ENCODE measurements at regions not wholly inside any gene's neighbourhood (a gene's known extent, or its start where the extent isn't known, plus 50 kb on each side); places are given as distances from the start of the nearest gene placed in this dataset.

DNA sequence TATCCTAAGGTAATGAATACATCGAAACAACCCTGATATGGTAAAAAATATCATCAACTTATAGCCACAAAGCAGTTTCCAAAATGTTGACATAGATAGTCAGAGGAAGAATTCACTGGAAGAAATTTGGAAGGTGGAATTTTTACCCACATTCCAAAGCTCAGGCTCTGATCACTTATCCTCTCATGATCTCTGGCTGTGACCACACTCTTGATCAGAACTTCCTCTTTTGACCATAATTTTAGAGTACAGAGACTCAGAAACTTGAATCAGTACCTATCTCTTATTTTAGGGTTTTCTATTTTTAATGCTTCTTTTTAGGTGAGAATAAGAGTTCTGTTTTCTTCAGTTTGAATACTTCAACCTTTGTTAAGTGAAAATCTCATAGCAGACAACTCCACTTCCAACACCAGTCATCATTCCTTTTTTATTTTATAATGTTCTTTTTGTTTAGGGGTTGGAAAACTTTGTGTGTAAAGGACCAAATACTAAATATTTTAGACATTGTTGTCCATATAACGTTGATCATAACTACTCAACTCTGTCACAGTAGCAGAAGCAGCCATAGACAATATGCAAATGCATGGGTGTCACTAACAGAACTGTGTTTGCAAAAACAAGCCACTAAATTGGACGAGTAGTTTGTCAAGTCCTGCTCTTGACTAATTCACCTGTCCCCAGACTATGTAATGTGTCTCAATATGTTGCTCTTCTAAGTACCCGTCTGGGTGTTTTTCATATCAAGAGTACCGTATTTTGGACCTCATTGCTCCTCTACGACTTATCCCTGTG lies 891.6 kb upstream of the CRIM1 start:
- H3K36me3 ChIP-seq (ENCODE audit: insufficient read depth, low read length) = no peaks in the 10 kb centered on the region
- H3K27ac ChIP-seq (ENCODE audit: low read length) = no peak overlapping the region
- H3K9me3 ChIP-seq (ENCODE audit: low read length) = no peaks in the 10 kb centered on the region
- H2AFZ ChIP-seq (ENCODE audit: low read depth, low read length) = no peak overlapping the region
- TF ChIP-seq EZH2 (IDR thresholded peaks at IDR 0.05; ENCODE audit: borderline replicate concordance, insufficient read depth, low read length, poor library complexity, severe bottlenecking) (no peak), EP300 (conservative IDR thresholded peaks at IDR 0.05; ENCODE audit: poor library complexity, severe bottlenecking) (no peak), TAF1 (IDR thresholded peaks at IDR 0.05; ENCODE audit: low read depth) (no peak), SMC3 (conservative IDR thresholded peaks at IDR 0.05; ENCODE audit: poor library complexity) (no peak), MXI1 (conservative IDR thresholded peaks at IDR 0.05; ENCODE audit: poor library complexity, severe bottlenecking) (no peak), RAD21 (conservative IDR thresholded peaks at IDR 0.05) (no peak), POLR2AphosphoS5 (IDR thresholded peaks at IDR 0.05) (no peak)
- TF ChIP-seq, protein P1, sequence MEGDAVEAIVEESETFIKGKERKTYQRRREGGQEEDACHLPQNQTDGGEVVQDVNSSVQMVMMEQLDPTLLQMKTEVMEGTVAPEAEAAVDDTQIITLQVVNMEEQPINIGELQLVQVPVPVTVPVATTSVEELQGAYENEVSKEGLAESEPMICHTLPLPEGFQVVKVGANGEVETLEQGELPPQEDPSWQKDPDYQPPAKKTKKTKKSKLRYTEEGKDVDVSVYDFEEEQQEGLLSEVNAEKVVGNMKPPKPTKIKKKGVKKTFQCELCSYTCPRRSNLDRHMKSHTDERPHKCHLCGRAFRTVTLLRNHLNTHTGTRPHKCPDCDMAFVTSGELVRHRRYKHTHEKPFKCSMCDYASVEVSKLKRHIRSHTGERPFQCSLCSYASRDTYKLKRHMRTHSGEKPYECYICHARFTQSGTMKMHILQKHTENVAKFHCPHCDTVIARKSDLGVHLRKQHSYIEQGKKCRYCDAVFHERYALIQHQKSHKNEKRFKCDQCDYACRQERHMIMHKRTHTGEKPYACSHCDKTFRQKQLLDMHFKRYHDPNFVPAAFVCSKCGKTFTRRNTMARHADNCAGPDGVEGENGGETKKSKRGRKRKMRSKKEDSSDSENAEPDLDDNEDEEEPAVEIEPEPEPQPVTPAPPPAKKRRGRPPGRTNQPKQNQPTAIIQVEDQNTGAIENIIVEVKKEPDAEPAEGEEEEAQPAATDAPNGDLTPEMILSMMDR (IDR thresholded peaks at IDR 0.05; ENCODE audit: poor library complexity, severe bottlenecking) = no peak
- TF ChIP-seq, protein P2, sequence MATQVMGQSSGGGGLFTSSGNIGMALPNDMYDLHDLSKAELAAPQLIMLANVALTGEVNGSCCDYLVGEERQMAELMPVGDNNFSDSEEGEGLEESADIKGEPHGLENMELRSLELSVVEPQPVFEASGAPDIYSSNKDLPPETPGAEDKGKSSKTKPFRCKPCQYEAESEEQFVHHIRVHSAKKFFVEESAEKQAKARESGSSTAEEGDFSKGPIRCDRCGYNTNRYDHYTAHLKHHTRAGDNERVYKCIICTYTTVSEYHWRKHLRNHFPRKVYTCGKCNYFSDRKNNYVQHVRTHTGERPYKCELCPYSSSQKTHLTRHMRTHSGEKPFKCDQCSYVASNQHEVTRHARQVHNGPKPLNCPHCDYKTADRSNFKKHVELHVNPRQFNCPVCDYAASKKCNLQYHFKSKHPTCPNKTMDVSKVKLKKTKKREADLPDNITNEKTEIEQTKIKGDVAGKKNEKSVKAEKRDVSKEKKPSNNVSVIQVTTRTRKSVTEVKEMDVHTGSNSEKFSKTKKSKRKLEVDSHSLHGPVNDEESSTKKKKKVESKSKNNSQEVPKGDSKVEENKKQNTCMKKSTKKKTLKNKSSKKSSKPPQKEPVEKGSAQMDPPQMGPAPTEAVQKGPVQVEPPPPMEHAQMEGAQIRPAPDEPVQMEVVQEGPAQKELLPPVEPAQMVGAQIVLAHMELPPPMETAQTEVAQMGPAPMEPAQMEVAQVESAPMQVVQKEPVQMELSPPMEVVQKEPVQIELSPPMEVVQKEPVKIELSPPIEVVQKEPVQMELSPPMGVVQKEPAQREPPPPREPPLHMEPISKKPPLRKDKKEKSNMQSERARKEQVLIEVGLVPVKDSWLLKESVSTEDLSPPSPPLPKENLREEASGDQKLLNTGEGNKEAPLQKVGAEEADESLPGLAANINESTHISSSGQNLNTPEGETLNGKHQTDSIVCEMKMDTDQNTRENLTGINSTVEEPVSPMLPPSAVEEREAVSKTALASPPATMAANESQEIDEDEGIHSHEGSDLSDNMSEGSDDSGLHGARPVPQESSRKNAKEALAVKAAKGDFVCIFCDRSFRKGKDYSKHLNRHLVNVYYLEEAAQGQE (IDR thresholded peaks at IDR 0.05; ENCODE audit: borderline replicate concordance) = no peak
- H3K9me2 ChIP-seq (ENCODE audit: insufficient read depth, low read length) = no peaks in the 10 kb centered on the region
- H3F3A ChIP-seq (ENCODE audit: insufficient read depth, low read length, poor library complexity, severe bottlenecking) = no peaks in the 10 kb centered on the region
- H4K20me1 ChIP-seq (ENCODE audit: insufficient read depth) = no peaks in the 10 kb centered on the region
- no peak overlapping the region for H3K4me2 ChIP-seq (ENCODE audit: low read length)
- no peaks in the 10 kb centered on the region for H3K79me2 ChIP-seq (replicated peaks; ENCODE audit: insufficient read depth, low read length)
- no peak overlapping the region for H3K4me3 ChIP-seq (ENCODE audit: low read length)
- H3K9ac ChIP-seq (ENCODE audit: low read length) = no peak overlapping the region
- H3K27me3 ChIP-seq (ENCODE audit: insufficient read depth, low read depth, low read length) = peaks cover 71% of the 10 kb centered on the region

- no peaks in the 10 kb centered on the region for H3K9me3 ChIP-seq (ENCODE audit: low read length)
- H3K79me2 ChIP-seq (replicated peaks; ENCODE audit: insufficient read depth, low read length) = no peaks in the 10 kb centered on the region
- no peaks in the 10 kb centered on the region for H3K9me2 ChIP-seq (ENCODE audit: insufficient read depth, low read length)
- TF ChIP-seq SMC3 (conservative IDR thresholded peaks at IDR 0.05; ENCODE audit: poor library complexity) (no peak), MXI1 (conservative IDR thresholded peaks at IDR 0.05; ENCODE audit: poor library complexity, severe bottlenecking) (no peak), RAD21 (conservative IDR thresholded peaks at IDR 0.05) (no peak), EP300 (conservative IDR thresholded peaks at IDR 0.05; ENCODE audit: poor library complexity, severe bottlenecking) (no peak), EZH2 (IDR thresholded peaks at IDR 0.05; ENCODE audit: borderline replicate concordance, insufficient read depth, low read length, poor library complexity, severe bottlenecking) (no peak)
- TF ChIP-seq, protein P1 (IDR thresholded peaks at IDR 0.05; ENCODE audit: poor library complexity, severe bottlenecking) = no peak
- TF ChIP-seq, protein P2 (IDR thresholded peaks at IDR 0.05; ENCODE audit: borderline replicate concordance) = no peak
- H4K20me1 ChIP-seq (ENCODE audit: insufficient read depth) = no peaks in the 10 kb centered on the region
- H3F3A ChIP-seq (ENCODE audit: insufficient read depth, low read length, poor library complexity, severe bottlenecking) = no peaks in the 10 kb centered on the region
- H2AFZ ChIP-seq (ENCODE audit: low read depth, low read length) = no peak overlapping the region
- H3K9ac ChIP-seq (ENCODE audit: low read length) = no peak overlapping the region
- H3K36me3 ChIP-seq (ENCODE audit: insufficient read depth, low read length) = no peaks in the 10 kb centered on the region
- H3K27me3 ChIP-seq (ENCODE audit: insufficient read depth, low read depth, low read length) = peaks cover 55% of the 10 kb centered on the region
- H3K27ac ChIP-seq (ENCODE audit: low read length) = no peak overlapping the region
- H3K4me2 ChIP-seq (ENCODE audit: low read length) = no peak overlapping the region
- H3K4me3 ChIP-seq (ENCODE audit: low read length) = no peak overlapping the region
Observed at GRCh38 chr2:35462226-35462998, 893.2 kb upstream of the CRIM1 start.
